MM.1S (cell line): ENCODE measurements at regions not wholly inside any gene's neighbourhood (a gene's known extent, or its start where the extent isn't known, plus 50 kb on each side); places are given as distances from the start of the nearest gene placed in this dataset.

Source experiments
- EZH2 ChIP-seq: fragments of 300-600 bp; sonication (generic); optimal IDR thresholded peaks from 2 replicates; pipeline ENCODE3; 2017; ENCODE audit warnings: low read depth, mild to moderate bottlenecking, antibody characterized with exemption, low read length, mixed read lengths
- TF ChIP-seq, protein P1 (sequence below): fragments of 300-600 bp; sonication (generic); IDR thresholded peaks from 2 replicates; pipeline ENCODE4 v1.5.1; 2016; ENCODE audit warnings: antibody characterized with exemption, low read length, mixed read lengths

- TF ChIP-seq, protein P1, sequence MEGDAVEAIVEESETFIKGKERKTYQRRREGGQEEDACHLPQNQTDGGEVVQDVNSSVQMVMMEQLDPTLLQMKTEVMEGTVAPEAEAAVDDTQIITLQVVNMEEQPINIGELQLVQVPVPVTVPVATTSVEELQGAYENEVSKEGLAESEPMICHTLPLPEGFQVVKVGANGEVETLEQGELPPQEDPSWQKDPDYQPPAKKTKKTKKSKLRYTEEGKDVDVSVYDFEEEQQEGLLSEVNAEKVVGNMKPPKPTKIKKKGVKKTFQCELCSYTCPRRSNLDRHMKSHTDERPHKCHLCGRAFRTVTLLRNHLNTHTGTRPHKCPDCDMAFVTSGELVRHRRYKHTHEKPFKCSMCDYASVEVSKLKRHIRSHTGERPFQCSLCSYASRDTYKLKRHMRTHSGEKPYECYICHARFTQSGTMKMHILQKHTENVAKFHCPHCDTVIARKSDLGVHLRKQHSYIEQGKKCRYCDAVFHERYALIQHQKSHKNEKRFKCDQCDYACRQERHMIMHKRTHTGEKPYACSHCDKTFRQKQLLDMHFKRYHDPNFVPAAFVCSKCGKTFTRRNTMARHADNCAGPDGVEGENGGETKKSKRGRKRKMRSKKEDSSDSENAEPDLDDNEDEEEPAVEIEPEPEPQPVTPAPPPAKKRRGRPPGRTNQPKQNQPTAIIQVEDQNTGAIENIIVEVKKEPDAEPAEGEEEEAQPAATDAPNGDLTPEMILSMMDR = no peak
- TF ChIP-seq EZH2 = no peak
These were observed 96.3 kb upstream of the P2RY1 start for GRCh38 chr3:152738656-152739055.
